Transverse colon (tissue), 4 donors: ENCODE measurements at regions not wholly inside any gene's neighbourhood (a gene's known extent, or its start where the extent isn't known, plus 50 kb on each side); places are given as distances from the start of the nearest gene placed in this dataset.

Experiments used
- DNase-seq: peaks from one replicate; pipeline ENCODE4 v3.0.0-alpha.2; 2019
- H3K27ac ChIP-seq, 4 donors: fragments of 200-600 bp; sonication (generic); 2 replicates each; pipeline ENCODE4 v1.5.1; 2016 to 2018; ENCODE audit warnings: inconsistent platforms in 4 of 4
- H3K27me3 ChIP-seq: fragments of 200-600 bp; sonication (generic); 2 replicates; pipeline ENCODE4 v1.5.1; 2017; ENCODE audit warnings: inconsistent platforms
- H3K36me3 ChIP-seq, 4 donors: fragments of 200-600 bp; sonication (generic); 2 replicates each; pipeline ENCODE4 v1.5.1; 2017 to 2019; ENCODE audit warnings: inconsistent platforms in 4 of 4
- H3K4me1 ChIP-seq, 4 donors: fragments of 200-600 bp; sonication (generic); 2 replicates each; pipeline ENCODE4 v1.5.1; 2017 to 2020; ENCODE audit warnings: inconsistent platforms in 4 of 4
- H3K4me3 ChIP-seq, 4 donors: fragments of 200-600 bp; sonication (generic); 1 replicate in 1 of 4; 2 replicates in 3 of 4; pipeline versions ENCODE4 v1.5.1 to v1.6.1; 2017 to 2019; ENCODE audit warnings: inconsistent platforms in 4 of 4
- H3K9me3 ChIP-seq, 2 donors: fragments of 200-600 bp; sonication (generic); 2 replicates each; pipeline ENCODE4 v1.5.1; 2017 to 2019; ENCODE audit warnings: inconsistent platforms in 2 of 2
- CTCF ChIP-seq, 5 experiments: fragments of 200-600 bp in 3 of 5; fragments of 450-650 bp in 2 of 5; sonication (generic) in 3 of 5; IDR thresholded peaks; 1 replicate in 2 of 5; 2 replicates in 3 of 5; pipeline ENCODE4 v1.5.1; 2016 to 2017; ENCODE audit warnings: antibody characterized with exemption in 5 of 5, inconsistent platforms in 3 of 5, mild to moderate bottlenecking in 2 of 5, moderate library complexity in 1 of 5
- EP300 ChIP-seq: sonication (generic); formaldehyde crosslinking; IDR thresholded peaks from one replicate; pipeline ENCODE4 v1.6.1; 2017; ENCODE audit warnings: antibody characterized with exemption, low read depth
- POLR2A ChIP-seq: fragments of 450-650 bp; IDR thresholded peaks from one replicate; pipeline ENCODE4 v1.6.1; 2016; ENCODE audit warnings: antibody characterized with exemption, mild to moderate bottlenecking, moderate library complexity
- POLR2AphosphoS5 ChIP-seq, 3 donors: sonication (generic); formaldehyde crosslinking; IDR thresholded peaks; one replicate each; pipeline ENCODE4 v1.6.1; 2016; ENCODE audit warnings: antibody characterized with exemption in 3 of 3
- WGBS, 2 donors: methylation state at CpG; one replicate each; pipeline ENCODE4 v1.1.5; 2018; ENCODE audit warnings: low coverage in 1 of 2; 5-methylcytosine and 5-hydroxymethylcytosine counted together
- in situ Hi-C, 4 donors: fragments of 200-750 bp; cut with MboI; loops; one replicate each; pipeline versions ENCODE4 v1.15.0 to v1.15.1; 2017; ENCODE audit warnings: low sequenced_read_pairs in 3 of 4, low pct_ligation_motif_present in 1 of 4, low pct_unique_long_range_greater_than_20kb in 1 of 4
- intact Hi-C: fragments of 100-400 bp; cut with DNase I; formaldehyde crosslinking; loops from one replicate; pipeline ENCODE4 v1.15.1; 2023; ENCODE audit warnings: low total_unique reads

DNA sequence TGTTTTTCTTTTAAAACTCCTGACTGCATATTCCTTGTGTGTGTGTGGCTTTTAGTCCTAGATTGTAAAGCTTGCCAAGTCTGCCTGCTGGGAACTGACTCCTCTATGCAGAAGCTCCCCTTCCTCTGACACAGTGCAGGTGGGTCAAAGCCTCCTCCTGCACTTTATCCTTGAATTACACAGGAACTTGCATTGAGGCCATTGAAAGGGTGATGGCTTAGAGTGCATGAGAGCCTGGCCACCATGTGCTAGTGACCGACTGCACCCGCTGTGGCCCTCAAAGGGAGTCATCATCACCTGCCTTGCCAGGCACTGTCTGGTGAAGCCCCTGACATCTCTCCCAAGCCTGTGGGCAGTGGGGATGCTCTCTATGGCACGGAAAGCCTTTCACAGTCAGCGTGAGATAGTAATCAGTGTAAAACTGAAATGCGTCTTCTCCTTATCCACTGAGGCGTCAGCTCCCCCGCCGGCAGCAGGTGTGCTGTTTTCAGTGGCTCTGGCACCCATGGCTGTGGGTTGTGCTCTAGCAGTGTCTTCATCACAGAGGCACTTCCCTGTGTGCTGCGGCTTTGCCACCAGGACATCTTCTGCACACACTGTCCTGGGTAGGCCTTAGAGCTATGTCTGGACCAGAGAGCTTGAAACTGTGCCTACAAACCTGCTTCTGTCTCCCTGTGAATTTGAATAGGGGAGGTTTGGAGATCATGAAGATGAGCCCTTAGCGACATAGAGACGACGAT is 87.9 kb downstream of the THBS2 start:
- H3K4me1 ChIP-seq = no peaks in the 10 kb centered on the region
- H3K4me3 ChIP-seq = no peak overlapping the region
- intact Hi-C loops = no loop called here
- no peak overlapping the region for H3K27ac ChIP-seq
- in situ Hi-C loops = no loop called here
- no peak for DNase-seq
- 83 to 94% methylated on average over 3 to 12 of the region's 12 CpGs for WGBS, 2 donors
- TF ChIP-seq POLR2A (no peak), CTCF (IDR thresholded peaks at IDR 0.05) (no peak), EP300 (no peak), POLR2AphosphoS5 (IDR thresholded peaks at IDR 0.05) (no peak)
- H3K9me3 ChIP-seq = no peaks in the 10 kb centered on the region
- H3K36me3 ChIP-seq = no peaks in the 10 kb centered on the region
- H3K27me3 ChIP-seq = no peaks in the 10 kb centered on the region

GRCh38 chr6:169164986-169165385 is 88.7 kb downstream of the THBS2 start:
- TF ChIP-seq POLR2A (no peak), POLR2AphosphoS5 (IDR thresholded peaks at IDR 0.05) (no peak), EP300 (no peak), CTCF (IDR thresholded peaks at IDR 0.05) (no peak)
- in situ Hi-C loops (no loop called here), intact Hi-C loops (no loop called here)
- Histone ChIP-seq H3K4me3 (no peak overlapping the region), H3K27ac (no peak overlapping the region), H3K9me3 (no peaks in the 10 kb centered on the region), H3K36me3 (no peaks in the 10 kb centered on the region), H3K27me3 (no peaks in the 10 kb centered on the region), H3K4me1 (no peaks in the 10 kb centered on the region)
- DNase-seq = no peak
- 83 to 86% methylated on average over 2 to 5 of the region's 5 CpGs for WGBS, 2 donors

DNA sequence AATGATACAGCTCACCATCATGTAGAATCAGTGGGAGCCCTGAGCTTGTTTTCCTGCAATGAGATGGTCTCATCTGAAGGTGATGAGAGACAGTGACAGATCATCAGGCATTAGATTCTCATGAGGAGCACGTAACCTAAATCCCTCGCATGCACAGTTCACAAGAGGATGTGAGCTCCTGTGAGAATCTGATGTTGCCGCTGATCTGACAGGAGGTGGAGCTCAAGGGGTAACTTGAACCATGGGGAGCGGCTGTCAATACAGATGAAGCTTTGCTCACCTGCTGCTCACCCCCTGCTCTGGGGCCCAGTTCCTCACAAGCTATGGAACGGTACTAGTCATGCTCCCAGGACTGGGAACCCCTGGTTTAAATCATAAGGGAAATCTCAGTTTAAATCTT is 89.2 kb downstream of the THBS2 start:
- 99 to 100% methylated on average over 1 to 5 of the region's 5 CpGs for WGBS, 2 donors
- Histone ChIP-seq H3K27ac (no peak overlapping the region), H3K4me3 (no peak overlapping the region), H3K36me3 (no peaks in the 10 kb centered on the region), H3K27me3 (no peaks in the 10 kb centered on the region), H3K9me3 (no peaks in the 10 kb centered on the region), H3K4me1 (no peaks in the 10 kb centered on the region)
- in situ Hi-C loops (no loop called here), intact Hi-C loops (no loop called here)
- TF ChIP-seq POLR2AphosphoS5 (IDR thresholded peaks at IDR 0.05) = no peak
- TF ChIP-seq EP300 = no peak
- no peak for DNase-seq

GRCh38 chr6:169163411-169163901 is 90.2 kb downstream of the THBS2 start:
- H3K27me3 ChIP-seq = no peaks in the 10 kb centered on the region
- peaks cover 0 to 4% (median 0%) of the 10 kb centered on the region in 4 donors for H3K4me1 ChIP-seq
- DNase-seq = no peak
- TF ChIP-seq POLR2A (no peak), POLR2AphosphoS5 (IDR thresholded peaks at IDR 0.05) (no peak), CTCF (IDR thresholded peaks at IDR 0.05) (no peak), EP300 (no peak)
- no peaks in the 10 kb centered on the region for H3K36me3 ChIP-seq
- no peaks in the 10 kb centered on the region for H3K9me3 ChIP-seq
- H3K4me3 ChIP-seq = no peak overlapping the region
- H3K27ac ChIP-seq = no peak overlapping the region
- 90% methylated on average over 4 of the region's 4 CpGs; no CpG with 5 or more reads in 1 of the 2 donors for WGBS, 2 donors
- intact Hi-C loops = no loop called here
- in situ Hi-C loops = no loop called here
